B cell (primary cell): ENCODE measurements at regions not wholly inside any gene's neighbourhood (a gene's known extent, or its start where the extent isn't known, plus 50 kb on each side); places are given as distances from the start of the nearest gene placed in this dataset.

ENCODE experiments used
- ATAC-seq: fragments of 200-7000 bp; cut with Tn5 transposase; one replicate; pipeline ENCODE4 v1.10.0; 2021; ENCODE audit warnings: low read depth, mild to moderate bottlenecking, moderate number of reproducible peaks, moderate library complexity
- CTCF ChIA-PET: fragments of 350-600 bp; sonication (Branson Sonifier 250); formaldehyde crosslinking; loops from one replicate; lab custom pipeline; 2021; ENCODE audit warnings: antibody characterized with exemption, inconsistent platforms; lab: Charles Lee
- POLR2A ChIA-PET: fragments of 350-600 bp; sonication (Branson Sonifier 250); formaldehyde crosslinking; loops from one replicate; lab custom pipeline; 2021; ENCODE audit warnings: antibody characterized with exemption; lab: Charles Lee
- DNase-seq: peaks from one replicate; pipeline ENCODE4 v3.0.0; 2013
- H2AFZ ChIP-seq: 2 replicates; pipeline ENCODE4 v1.6.1; 2012; ENCODE audit warnings: mild to moderate bottlenecking, low read depth, low read length; ENCODE audit not compliant: insufficient read depth, poor library complexity, severe bottlenecking
- H3K27ac ChIP-seq, 2 donors: 1 replicate in 1 of 2; 2 replicates in 1 of 2; pipeline ENCODE4 v1.5.1; 2012 to 2013; ENCODE audit warnings: low read length in 2 of 2, mild to moderate bottlenecking in 2 of 2, moderate library complexity in 1 of 2
- H3K27me3 ChIP-seq, 4 experiments: fragments of 200-600 bp in 1 of 4; sonication (generic) in 1 of 4; replicated peaks in 1 of 4; 1 replicate in 2 of 4; 2 replicates in 2 of 4; pipeline versions ENCODE4 v1.6.1 to v1.7.0; 2013 to 2016; ENCODE audit warnings: low read length in 3 of 4, mild to moderate bottlenecking in 2 of 4, mixed read lengths in 1 of 4, moderate library complexity in 1 of 4; ENCODE audit not compliant: insufficient read depth in 4 of 4, control insufficient read depth in 3 of 4; ENCODE audit errors: control extremely low read depth in 1 of 4
- H3K36me3 ChIP-seq, 2 experiments: replicated peaks in 1 of 2; 1 replicate in 1 of 2; 2 replicates in 1 of 2; pipeline versions ENCODE4 v1.6.1 to v1.7.1; 2013; ENCODE audit warnings: low read length in 1 of 2; ENCODE audit not compliant: insufficient read depth in 2 of 2, control insufficient read depth in 1 of 2; ENCODE audit errors: control extremely low read depth in 1 of 2, extremely low read depth in 1 of 2
- H3K4me1 ChIP-seq, 2 donors: fragments of 200-600 bp in 1 of 2; sonication (generic) in 1 of 2; 1 replicate in 1 of 2; 2 replicates in 1 of 2; pipeline versions ENCODE4 v1.5.1 to v1.6.1; 2013 to 2017; ENCODE audit warnings: low read length in 2 of 2; ENCODE audit not compliant: control insufficient read depth in 2 of 2, insufficient read depth in 2 of 2
- H3K4me2 ChIP-seq: replicated peaks from 2 replicates; pipeline ENCODE3; 2012; ENCODE audit warnings: mild to moderate bottlenecking, low read depth, low read length; ENCODE audit not compliant: poor library complexity, severe bottlenecking
- H3K4me3 ChIP-seq, 5 experiments: fragments of 200-600 bp in 1 of 5; sonication (generic) in 1 of 5; 1 replicate in 3 of 5; 2 replicates in 2 of 5; pipeline versions ENCODE4 v1.5.1 to v1.7.0; 2011 to 2016; ENCODE audit warnings: low read length in 4 of 5, mild to moderate bottlenecking in 4 of 5, low read depth in 2 of 5, control low read depth in 1 of 5, moderate library complexity in 1 of 5; ENCODE audit not compliant: insufficient read depth in 1 of 5; ENCODE audit errors: control extremely low read depth in 1 of 5, extremely low read depth in 1 of 5
- H3K79me2 ChIP-seq: fragments of 200-600 bp; sonication (generic); one replicate; pipeline ENCODE4 v1.6.0; 2016; ENCODE audit warnings: low read length; ENCODE audit not compliant: control insufficient read depth, insufficient read depth
- H3K9ac ChIP-seq: fragments of 200-600 bp; sonication (generic); 2 replicates; pipeline ENCODE4 v1.6.1; 2017; ENCODE audit warnings: mild to moderate bottlenecking, low read length, moderate library complexity
- H3K9me3 ChIP-seq, 3 donors: one replicate each; pipeline versions ENCODE4 v1.6.1 to v1.7.1; 2013; ENCODE audit warnings: low read length in 2 of 3; ENCODE audit not compliant: control insufficient read depth in 2 of 3, insufficient read depth in 1 of 3; ENCODE audit errors: control extremely low read depth in 1 of 3
- H4K20me1 ChIP-seq: 2 replicates; pipeline ENCODE4 v1.6.0; 2012; ENCODE audit warnings: mild to moderate bottlenecking, low read length; ENCODE audit not compliant: insufficient read depth, control insufficient read depth, poor library complexity, severe bottlenecking
- H3K27ac Mint-ChIP-seq: one replicate; pipeline ENCODE4 v1.8.0; 2021; ENCODE audit warnings: mixed read lengths
- H3K27me3 Mint-ChIP-seq: one replicate; pipeline ENCODE4 v1.8.0; 2021; ENCODE audit warnings: mixed read lengths
- H3K4me1 Mint-ChIP-seq: one replicate; pipeline ENCODE4 v1.8.0; 2021; ENCODE audit warnings: mixed read lengths
- H3K4me3 Mint-ChIP-seq: one replicate; pipeline ENCODE4 v1.8.0; 2021; ENCODE audit warnings: mixed read lengths
- H3K9me3 Mint-ChIP-seq: one replicate; pipeline ENCODE4 v1.8.0; 2022; ENCODE audit warnings: mixed read lengths; ENCODE audit not compliant: insufficient read depth
- EZH2 ChIP-seq: IDR thresholded peaks from 2 replicates; pipeline ENCODE4 v1.6.1; 2012; ENCODE audit warnings: borderline replicate concordance, low read depth, mild to moderate bottlenecking, moderate library complexity, low read length; ENCODE audit not compliant: insufficient read depth, poor library complexity, severe bottlenecking
- WGBS: methylation state at CpG from one replicate; pipeline ENCODE4 v1.1.5; 2013; ENCODE audit warnings: missing lambda C conversion rate; ENCODE audit not compliant: insufficient coverage; 5-methylcytosine and 5-hydroxymethylcytosine counted together
- intact Hi-C: fragments of 100-400 bp; cut with micrococcal nuclease; formaldehyde crosslinking; loops from one replicate; pipeline ENCODE4 v1.10.0; 2022
- TF ChIP-seq, protein P1 (sequence below): fragments of 200-600 bp; IDR thresholded peaks from one replicate; pipeline ENCODE4 v1.8.0; 2022; ENCODE audit warnings: antibody characterized with exemption, mild to moderate bottlenecking

DNA sequence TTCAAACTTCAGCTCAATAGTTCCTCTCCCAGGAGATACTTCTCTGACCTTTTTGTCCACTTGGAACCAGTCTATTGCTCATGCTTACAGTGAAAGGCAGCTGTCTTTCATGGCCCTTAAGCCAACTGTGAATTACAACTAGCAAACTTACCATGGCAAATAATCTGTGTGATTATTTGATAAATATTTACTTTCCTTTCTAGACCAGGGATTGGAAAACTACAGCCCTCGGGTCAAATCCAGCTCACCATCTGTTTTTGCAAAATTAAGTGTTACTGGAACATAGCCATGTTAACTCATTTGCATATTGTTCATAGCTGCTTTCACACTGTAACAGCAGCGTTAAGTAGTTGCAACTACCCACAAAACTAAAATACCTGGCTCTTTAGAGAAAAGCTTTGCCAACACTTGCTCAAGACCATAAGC is 289.1 kb upstream of the MCTP2 start:
- Histone ChIP-seq H3K79me2 (no peaks in the 10 kb centered on the region), H3K4me3 (no peak overlapping the region), H3K4me1 (no peaks in the 10 kb centered on the region), H3K27me3 (no peaks in the 10 kb centered on the region), H3K9ac (no peak overlapping the region), H3K36me3 (no peaks in the 10 kb centered on the region), H3K9me3 (no peaks in the 10 kb centered on the region), H4K20me1 (no peaks in the 10 kb centered on the region), H2AFZ (no peak overlapping the region), H3K4me2 (no peak overlapping the region), H3K27ac (no peak overlapping the region)
- 70% methylated on average over 2 of the region's 2 CpGs for WGBS
- no peaks in the 10 kb centered on the region for H3K4me1 Mint-ChIP-seq
- POLR2A ChIA-PET: no interaction called here
- CTCF ChIA-PET: no interaction called here
- ATAC-seq: no peak
- no peaks in the 10 kb centered on the region for H3K9me3 Mint-ChIP-seq
- TF ChIP-seq, protein P1, sequence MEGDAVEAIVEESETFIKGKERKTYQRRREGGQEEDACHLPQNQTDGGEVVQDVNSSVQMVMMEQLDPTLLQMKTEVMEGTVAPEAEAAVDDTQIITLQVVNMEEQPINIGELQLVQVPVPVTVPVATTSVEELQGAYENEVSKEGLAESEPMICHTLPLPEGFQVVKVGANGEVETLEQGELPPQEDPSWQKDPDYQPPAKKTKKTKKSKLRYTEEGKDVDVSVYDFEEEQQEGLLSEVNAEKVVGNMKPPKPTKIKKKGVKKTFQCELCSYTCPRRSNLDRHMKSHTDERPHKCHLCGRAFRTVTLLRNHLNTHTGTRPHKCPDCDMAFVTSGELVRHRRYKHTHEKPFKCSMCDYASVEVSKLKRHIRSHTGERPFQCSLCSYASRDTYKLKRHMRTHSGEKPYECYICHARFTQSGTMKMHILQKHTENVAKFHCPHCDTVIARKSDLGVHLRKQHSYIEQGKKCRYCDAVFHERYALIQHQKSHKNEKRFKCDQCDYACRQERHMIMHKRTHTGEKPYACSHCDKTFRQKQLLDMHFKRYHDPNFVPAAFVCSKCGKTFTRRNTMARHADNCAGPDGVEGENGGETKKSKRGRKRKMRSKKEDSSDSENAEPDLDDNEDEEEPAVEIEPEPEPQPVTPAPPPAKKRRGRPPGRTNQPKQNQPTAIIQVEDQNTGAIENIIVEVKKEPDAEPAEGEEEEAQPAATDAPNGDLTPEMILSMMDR: no peak
- no peak for TF ChIP-seq EZH2
- H3K4me3 Mint-ChIP-seq: no peak overlapping the region
- H3K27ac Mint-ChIP-seq: no peak overlapping the region
- peaks cover 8% of the 10 kb centered on the region for H3K27me3 Mint-ChIP-seq
- DNase-seq: no peak
- intact Hi-C loops: no loop called here

DNA sequence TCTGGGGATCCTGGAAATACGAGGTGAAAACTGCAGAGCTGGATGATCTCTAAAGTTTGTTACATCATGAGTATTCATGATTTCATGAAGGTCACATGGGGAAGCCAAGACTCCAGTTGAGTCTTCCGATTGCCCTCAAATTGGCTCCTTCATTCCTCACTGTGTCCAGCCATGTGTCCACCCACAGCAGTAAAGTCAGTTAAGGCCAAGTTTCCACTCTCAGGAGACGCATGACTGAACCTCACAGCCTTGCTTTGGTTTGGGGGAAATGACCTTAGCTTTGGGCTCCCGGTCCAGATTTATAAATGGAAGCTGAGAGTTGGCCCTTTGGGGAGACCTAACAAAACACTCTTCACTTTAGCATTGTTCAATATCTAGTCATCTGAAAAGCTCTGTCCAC is 289.7 kb upstream of the MCTP2 start:
- ChIA-PET POLR2A (no interaction called here), CTCF (no interaction called here)
- peaks cover 8% of the 10 kb centered on the region for H3K27me3 Mint-ChIP-seq
- H3K4me3 Mint-ChIP-seq: no peak overlapping the region
- Histone ChIP-seq H3K9ac (no peak overlapping the region), H3K4me2 (no peak overlapping the region), H2AFZ (no peak overlapping the region), H4K20me1 (no peaks in the 10 kb centered on the region), H3K9me3 (no peaks in the 10 kb centered on the region), H3K4me1 (no peaks in the 10 kb centered on the region), H3K27me3 (no peaks in the 10 kb centered on the region), H3K36me3 (no peaks in the 10 kb centered on the region), H3K79me2 (no peaks in the 10 kb centered on the region), H3K4me3 (no peak overlapping the region), H3K27ac (no peak overlapping the region)
- H3K27ac Mint-ChIP-seq: no peak overlapping the region
- no peak for DNase-seq
- ATAC-seq: no peak
- TF ChIP-seq, protein P1: no peak
- TF ChIP-seq EZH2: no peak
- intact Hi-C loops: no loop called here
- H3K4me1 Mint-ChIP-seq: no peaks in the 10 kb centered on the region
- no peaks in the 10 kb centered on the region for H3K9me3 Mint-ChIP-seq
- 100% methylated on average over 1 of the region's 4 CpGs for WGBS
